ENCODE measurements at regions not wholly inside any gene's neighbourhood (a gene's known extent, or its start where the extent isn't known, plus 50 kb on each side); places are given as distances from the start of the nearest gene placed in this dataset.

DNA sequence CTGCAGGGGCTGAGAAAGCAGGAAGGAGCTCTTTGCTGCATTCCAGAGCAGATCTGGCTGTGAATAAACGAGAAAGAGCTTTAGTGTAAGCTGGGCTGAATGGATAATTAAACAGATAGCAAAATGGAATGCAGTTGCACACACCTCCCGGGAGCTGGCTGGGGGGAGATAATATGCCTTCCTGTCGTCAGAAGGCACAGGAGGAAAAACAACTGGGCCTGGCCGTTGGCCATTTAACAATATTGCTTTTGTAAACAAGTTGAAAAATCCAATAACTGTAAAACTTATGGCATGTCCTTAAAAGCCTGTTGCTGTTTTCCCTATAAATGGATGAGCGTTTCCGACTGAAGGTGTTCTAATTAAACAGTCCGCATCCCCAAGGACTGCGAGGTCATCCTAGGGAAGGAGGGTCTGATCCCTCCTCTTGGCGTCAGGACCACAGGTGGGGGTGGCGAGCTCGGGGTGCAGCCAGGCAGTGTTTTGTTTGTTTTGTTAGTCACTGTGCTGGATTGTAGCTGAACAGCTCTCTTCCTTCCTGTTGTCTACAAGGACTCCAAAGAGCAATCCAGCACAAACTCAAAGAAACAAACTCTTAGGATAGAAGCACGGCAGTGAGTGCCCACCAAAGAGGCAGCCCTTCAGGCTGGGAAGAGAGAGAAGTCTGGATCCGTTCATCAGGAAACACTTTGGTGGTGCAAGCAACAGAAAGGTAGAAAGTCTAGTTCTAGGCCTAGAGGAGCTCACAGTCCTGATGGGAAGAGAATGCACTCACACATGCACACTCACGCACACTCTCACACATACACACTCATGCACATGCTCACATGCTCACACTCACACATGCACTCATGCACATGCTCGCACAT is 133.4 kb upstream of the SMAD3 start (continued):
- TF ChIP-seq, protein P1, sequence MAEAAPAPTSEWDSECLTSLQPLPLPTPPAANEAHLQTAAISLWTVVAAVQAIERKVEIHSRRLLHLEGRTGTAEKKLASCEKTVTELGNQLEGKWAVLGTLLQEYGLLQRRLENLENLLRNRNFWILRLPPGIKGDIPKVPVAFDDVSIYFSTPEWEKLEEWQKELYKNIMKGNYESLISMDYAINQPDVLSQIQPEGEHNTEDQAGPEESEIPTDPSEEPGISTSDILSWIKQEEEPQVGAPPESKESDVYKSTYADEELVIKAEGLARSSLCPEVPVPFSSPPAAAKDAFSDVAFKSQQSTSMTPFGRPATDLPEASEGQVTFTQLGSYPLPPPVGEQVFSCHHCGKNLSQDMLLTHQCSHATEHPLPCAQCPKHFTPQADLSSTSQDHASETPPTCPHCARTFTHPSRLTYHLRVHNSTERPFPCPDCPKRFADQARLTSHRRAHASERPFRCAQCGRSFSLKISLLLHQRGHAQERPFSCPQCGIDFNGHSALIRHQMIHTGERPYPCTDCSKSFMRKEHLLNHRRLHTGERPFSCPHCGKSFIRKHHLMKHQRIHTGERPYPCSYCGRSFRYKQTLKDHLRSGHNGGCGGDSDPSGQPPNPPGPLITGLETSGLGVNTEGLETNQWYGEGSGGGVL (CRISPR knock-in tag; IDR thresholded peaks at IDR 0.05) = no peak
- TF ChIP-seq EWSR1 (IDR thresholded peaks at IDR 0.05; ENCODE audit: borderline replicate concordance, low read depth, partially characterized antibody) (no peak), RBM22 (IDR thresholded peaks at IDR 0.05; ENCODE audit: low read depth, low read length, poor library complexity, severe bottlenecking) (no peak), PHF20 (IDR thresholded peaks at IDR 0.05; ENCODE audit: partially characterized antibody) (no peak), TRIM28 (IDR thresholded peaks at IDR 0.05) (no peak), FOXK2 (conservative IDR thresholded peaks at IDR 0.05 in 1 of 2, IDR thresholded peaks at IDR 0.05 in 1 of 2; ENCODE audit: low read depth in 2 of 2) (peak; percentile 28 to 47; a peak in 2 of 4 replicates), RB1 (IDR thresholded peaks at IDR 0.05; ENCODE audit: low read depth) (no peak), CBFA2T3 (IDR thresholded peaks at IDR 0.05) (peak; percentile 81), ZNF586 (CRISPR knock-in tag; conservative IDR thresholded peaks at IDR 0.05) (no peak), ZNF384 (IDR thresholded peaks at IDR 0.05; ENCODE audit: low read depth, low read length) (no peak), MTA1 (IDR thresholded peaks at IDR 0.05; ENCODE audit: borderline replicate concordance) (no peak), POLR2B (IDR thresholded peaks at IDR 0.05; ENCODE audit: low read depth, partially characterized antibody) (no peak), ZNF140 (CRISPR knock-in tag; IDR thresholded peaks at IDR 0.05) (no peak), NFXL1 (CRISPR knock-in tag; IDR thresholded peaks at IDR 0.05) (no peak), MED1 (CRISPR knock-in tag; IDR thresholded peaks at IDR 0.05; ENCODE audit: borderline replicate concordance) (no peak), GABPB1 (CRISPR knock-in tag; IDR thresholded peaks at IDR 0.05) (no peak), ZNF589 (CRISPR knock-in tag; IDR thresholded peaks at IDR 0.05; ENCODE audit: low read depth) (no peak), TRIM24 (IDR thresholded peaks at IDR 0.05) (0 out of 4 replicates have a peak, but pooled peaks of 1 of the 2 experiments have one; percentile 11), CEBPG (CRISPR knock-in tag; IDR thresholded peaks at IDR 0.05) (no peak), CEBPG (tag; conservative IDR thresholded peaks at IDR 0.05 in 1 of 2, IDR thresholded peaks at IDR 0.05 in 1 of 2) (no peak), XRCC5 (IDR thresholded peaks at IDR 0.05; ENCODE audit: low read depth, low read length) (no peak), NRF1 (conservative IDR thresholded peaks at IDR 0.05 in 1 of 2, IDR thresholded peaks at IDR 0.05 in 1 of 2) (no peak), RFX1 (IDR thresholded peaks at IDR 0.05) (no peak)
- TF ChIP-seq, protein P2, sequence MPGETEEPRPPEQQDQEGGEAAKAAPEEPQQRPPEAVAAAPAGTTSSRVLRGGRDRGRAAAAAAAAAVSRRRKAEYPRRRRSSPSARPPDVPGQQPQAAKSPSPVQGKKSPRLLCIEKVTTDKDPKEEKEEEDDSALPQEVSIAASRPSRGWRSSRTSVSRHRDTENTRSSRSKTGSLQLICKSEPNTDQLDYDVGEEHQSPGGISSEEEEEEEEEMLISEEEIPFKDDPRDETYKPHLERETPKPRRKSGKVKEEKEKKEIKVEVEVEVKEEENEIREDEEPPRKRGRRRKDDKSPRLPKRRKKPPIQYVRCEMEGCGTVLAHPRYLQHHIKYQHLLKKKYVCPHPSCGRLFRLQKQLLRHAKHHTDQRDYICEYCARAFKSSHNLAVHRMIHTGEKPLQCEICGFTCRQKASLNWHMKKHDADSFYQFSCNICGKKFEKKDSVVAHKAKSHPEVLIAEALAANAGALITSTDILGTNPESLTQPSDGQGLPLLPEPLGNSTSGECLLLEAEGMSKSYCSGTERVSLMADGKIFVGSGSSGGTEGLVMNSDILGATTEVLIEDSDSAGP (CRISPR knock-in tag; IDR thresholded peaks at IDR 0.05) = no peak
- TF ChIP-seq, protein P3, sequence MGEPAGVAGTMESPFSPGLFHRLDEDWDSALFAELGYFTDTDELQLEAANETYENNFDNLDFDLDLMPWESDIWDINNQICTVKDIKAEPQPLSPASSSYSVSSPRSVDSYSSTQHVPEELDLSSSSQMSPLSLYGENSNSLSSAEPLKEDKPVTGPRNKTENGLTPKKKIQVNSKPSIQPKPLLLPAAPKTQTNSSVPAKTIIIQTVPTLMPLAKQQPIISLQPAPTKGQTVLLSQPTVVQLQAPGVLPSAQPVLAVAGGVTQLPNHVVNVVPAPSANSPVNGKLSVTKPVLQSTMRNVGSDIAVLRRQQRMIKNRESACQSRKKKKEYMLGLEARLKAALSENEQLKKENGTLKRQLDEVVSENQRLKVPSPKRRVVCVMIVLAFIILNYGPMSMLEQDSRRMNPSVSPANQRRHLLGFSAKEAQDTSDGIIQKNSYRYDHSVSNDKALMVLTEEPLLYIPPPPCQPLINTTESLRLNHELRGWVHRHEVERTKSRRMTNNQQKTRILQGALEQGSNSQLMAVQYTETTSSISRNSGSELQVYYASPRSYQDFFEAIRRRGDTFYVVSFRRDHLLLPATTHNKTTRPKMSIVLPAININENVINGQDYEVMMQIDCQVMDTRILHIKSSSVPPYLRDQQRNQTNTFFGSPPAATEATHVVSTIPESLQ (CRISPR knock-in tag; IDR thresholded peaks at IDR 0.05) = no peak
